Upper lobe of right lung (tissue), 1 donor: ENCODE measurements at regions not wholly inside any gene's neighbourhood (a gene's known extent, or its start where the extent isn't known, plus 50 kb on each side); places are given as distances from the start of the nearest gene placed in this dataset.
A peak's percentile ranks its signal among the peaks of the same experiment; 100 is the strongest.

Experiments
- ATAC-seq: fragments of 200-7000 bp; cut with Tn5 transposase; one replicate; pipeline ENCODE4 v1.9.1; 2020; ENCODE audit warnings: mild to moderate bottlenecking, moderate library complexity
- DNase-seq: peaks from one replicate; pipeline ENCODE4 v3.0.0-alpha.2; 2020
- H3K27ac ChIP-seq: fragments of 200-600 bp; one replicate; pipeline ENCODE4 v1.8.0; 2022
- H3K27me3 ChIP-seq: fragments of 200-600 bp; one replicate; pipeline ENCODE4 v1.8.0; 2022; ENCODE audit warnings: mild to moderate bottlenecking
- H3K36me3 ChIP-seq: fragments of 200-600 bp; one replicate; pipeline ENCODE4 v1.8.0; 2022
- H3K4me1 ChIP-seq: fragments of 200-600 bp; one replicate; pipeline ENCODE4 v1.8.0; 2022
- H3K4me3 ChIP-seq: fragments of 200-600 bp; one replicate; pipeline ENCODE4 v1.8.0; 2022; ENCODE audit warnings: mild to moderate bottlenecking
- H3K9me3 ChIP-seq: fragments of 200-600 bp; one replicate; pipeline ENCODE4 v1.8.0; 2022
- CTCF ChIP-seq: fragments of 200-600 bp; IDR thresholded peaks from one replicate; pipeline ENCODE4 v1.8.0; 2022; ENCODE audit warnings: antibody characterized with exemption
- intact Hi-C: fragments of 100-400 bp; cut with DNase I; formaldehyde crosslinking; loops from one replicate; pipeline ENCODE4 v1.11.0; 2022
- donor health status: DM: no; HTN: yes; CAD: no; lungs with severe emphysema.

- Histone ChIP-seq H3K4me3 (no peak overlapping the region), H3K27me3 (no peaks in the 10 kb centered on the region), H3K27ac (peak overlapping the region; percentile 83), H3K36me3 (peaks cover 12% of the 10 kb centered on the region), H3K9me3 (no peaks in the 10 kb centered on the region), H3K4me1 (peaks cover 100% of the 10 kb centered on the region)
- TF ChIP-seq CTCF = no peak
- intact Hi-C loops = no loop called here
- ATAC-seq = no peak
- no peak for DNase-seq
These were observed 54.0 kb upstream of the STXBP1 start for GRCh38 chr9:127557998-127558546.

GRCh38 chr9:127558581-127559246, 53.4 kb upstream of the STXBP1 start:
- Histone ChIP-seq H3K4me3 (no peak overlapping the region), H3K4me1 (peaks cover 100% of the 10 kb centered on the region), H3K9me3 (no peaks in the 10 kb centered on the region), H3K27me3 (no peaks in the 10 kb centered on the region), H3K36me3 (peaks cover 12% of the 10 kb centered on the region), H3K27ac (peak overlapping the region; percentile 83)
- intact Hi-C loops = no loop called here
- DNase-seq (no peak), ATAC-seq (no peak)
- no peak for TF ChIP-seq CTCF

GRCh38 chr9:127559247-127559680, 52.8 kb upstream of the STXBP1 start:
- DNase-seq (no peak), ATAC-seq (no peak)
- Histone ChIP-seq H3K9me3 (no peaks in the 10 kb centered on the region), H3K4me3 (no peak overlapping the region), H3K4me1 (peaks cover 99% of the 10 kb centered on the region), H3K27ac (peak overlapping the region; percentile 86), H3K36me3 (peaks cover 12% of the 10 kb centered on the region), H3K27me3 (no peaks in the 10 kb centered on the region)
- no peak for TF ChIP-seq CTCF
- intact Hi-C loops = no loop called here

- intact Hi-C loops = no loop called here
- Histone ChIP-seq H3K27ac (peak overlapping the region; percentile 86), H3K4me3 (peak overlapping the region; percentile 8), H3K9me3 (no peaks in the 10 kb centered on the region), H3K4me1 (peaks cover 88% of the 10 kb centered on the region), H3K36me3 (peaks cover 18% of the 10 kb centered on the region), H3K27me3 (no peaks in the 10 kb centered on the region)
- TF ChIP-seq CTCF = no peak
- peak; percentile 93 for DNase-seq
- peak; percentile 82 for ATAC-seq
These were observed 50.4 kb upstream of the STXBP1 start for GRCh38 chr9:127561491-127562278.
